NCI-H2171 treated with DMSO at 0.1 percent for 48 hours (cell line): ENCODE measurements at regions not wholly inside any gene's neighbourhood (a gene's known extent, or its start where the extent isn't known, plus 50 kb on each side); places are given as distances from the start of the nearest gene placed in this dataset.
"Not testable (repeated sequence)": the region's sequence is repeated elsewhere in the genome, so short reads cannot be mapped to it uniquely, and the experiment has no call there.

ENCODE experiments used
- DNase-seq: peaks from one replicate; lab custom pipeline; 2025; lab: John Stamatoyannopoulos, UW

DNA sequence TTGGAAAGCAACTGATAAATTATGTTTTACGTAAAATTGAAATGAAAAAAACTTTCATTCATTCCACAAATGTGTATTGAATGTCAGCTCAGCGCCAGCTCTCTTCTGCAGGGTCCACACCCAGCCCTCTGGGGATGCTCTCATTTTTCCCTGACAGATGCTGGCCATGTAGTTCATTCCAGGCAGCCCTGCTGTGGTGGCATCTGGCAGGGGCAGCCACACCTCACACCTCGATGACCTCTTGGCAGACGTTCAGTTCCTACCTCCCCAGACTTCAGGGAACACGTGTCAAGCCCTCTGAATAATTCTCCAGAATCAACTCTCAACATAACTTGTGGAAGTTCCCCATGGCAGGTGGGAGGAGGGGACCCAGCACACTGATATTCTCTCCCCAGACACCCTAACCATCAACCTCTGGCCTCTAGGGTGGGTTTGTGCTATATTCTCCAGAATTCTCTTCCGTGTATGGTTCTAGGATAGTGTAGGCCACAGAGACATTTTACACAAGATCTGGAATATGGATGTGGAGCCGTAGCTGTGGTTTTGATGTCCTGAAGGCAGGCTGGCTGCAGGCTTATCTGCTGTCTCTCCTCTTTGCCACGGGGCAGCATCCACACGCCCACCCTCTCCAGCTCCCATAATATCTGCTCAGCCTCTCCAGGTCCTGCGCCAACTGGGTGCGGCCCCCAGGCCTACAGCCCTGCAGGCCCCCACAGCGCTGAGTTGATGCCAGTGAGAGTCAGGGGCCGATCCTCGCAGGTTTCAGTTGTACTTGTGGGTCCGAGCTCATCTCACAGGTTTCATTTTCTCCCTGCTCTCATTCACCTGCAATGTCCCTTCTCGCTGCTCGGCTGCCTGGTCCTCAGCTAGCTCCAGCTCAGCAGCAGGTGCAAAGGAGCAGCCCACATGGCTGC is 175.8 kb upstream of the ARID1B start:
- DNase-seq, result peak; percentile 89

DNA sequence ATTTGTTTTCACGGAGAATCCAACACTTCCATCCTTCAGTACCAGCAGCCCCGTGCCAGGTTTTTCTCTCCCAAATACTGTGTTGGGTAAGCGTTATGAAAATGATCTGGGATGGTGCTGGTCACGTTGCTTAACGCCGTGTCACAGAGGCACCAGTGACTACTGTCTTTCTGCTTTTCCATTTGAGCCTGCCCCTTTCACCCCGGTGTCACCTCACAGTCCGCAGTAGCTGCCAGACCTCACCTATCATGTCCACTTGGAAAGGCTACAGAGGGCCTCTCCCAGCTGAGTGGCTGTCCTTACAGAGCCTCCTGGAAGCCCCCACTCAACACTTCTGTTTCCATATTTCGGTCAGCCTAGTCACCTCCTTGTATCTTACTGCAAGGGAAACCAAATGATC is 176.5 kb upstream of the ARID1B start:
- no peak for DNase-seq

DNA sequence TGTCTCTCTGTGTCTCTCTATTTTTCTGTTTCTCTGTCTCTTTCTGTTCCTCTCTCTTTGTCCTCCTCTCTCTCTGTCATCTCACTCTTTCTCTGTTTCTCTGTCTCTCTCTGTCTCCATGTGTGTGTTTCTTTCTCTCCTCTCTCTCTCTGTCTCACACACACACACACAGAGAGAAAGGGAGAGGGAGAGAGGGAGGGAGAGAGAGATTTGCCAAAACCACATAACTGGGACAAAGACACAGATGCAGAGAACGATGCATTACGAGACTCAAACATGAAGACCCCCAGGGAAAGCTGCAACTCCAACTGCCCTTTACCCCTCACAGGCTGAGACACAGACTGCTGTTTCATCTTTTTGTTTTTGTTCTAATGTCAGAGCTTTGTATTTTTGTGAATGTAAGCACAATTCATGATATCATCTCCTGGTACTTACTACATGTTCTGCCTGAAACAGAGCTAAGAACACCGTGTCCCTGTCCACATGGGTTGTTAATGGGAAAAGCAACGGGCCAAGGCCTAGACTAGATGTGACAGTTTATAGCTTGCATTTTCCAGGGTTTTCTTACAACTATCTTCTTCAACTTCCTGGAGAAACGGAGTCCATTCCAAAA is 177.1 kb upstream of the ARID1B start:
- DNase-seq, result no peak

GRCh38 chr6:156599366-156599765 is 177.8 kb upstream of the ARID1B start:
- DNase-seq, result no peak

- no peak for DNase-seq
These were observed 178.4 kb upstream of the ARID1B start for GRCh38 chr6:156598855-156599180.

GRCh38 chr6:156598071-156598854 is 178.9 kb upstream of the ARID1B start:
- no peak for DNase-seq

DNA sequence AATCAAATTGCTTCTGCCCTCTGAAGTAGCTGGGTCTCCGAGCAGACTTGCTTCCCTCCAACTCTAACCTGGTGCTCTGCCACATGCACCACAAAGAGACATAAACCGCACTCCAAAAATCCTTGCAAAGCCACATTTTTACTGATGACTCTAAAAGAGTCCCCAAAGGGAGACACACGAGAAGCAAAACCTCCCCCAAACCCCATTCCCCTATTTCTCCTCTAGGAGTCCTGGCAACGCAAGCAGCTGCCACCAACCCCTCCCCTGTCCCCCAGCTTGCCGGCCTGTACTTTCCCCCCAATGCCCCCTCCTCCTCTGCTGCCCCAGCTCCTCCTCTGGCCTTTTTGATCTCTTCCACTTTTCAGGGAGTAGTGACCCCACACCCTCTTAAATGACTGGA is 180.1 kb upstream of the ARID1B start:
- no peak for DNase-seq

- DNase-seq, result no peak
These were observed 181.7 kb upstream of the ARID1B start for GRCh38 chr6:156595476-156595875.

GRCh38 chr6:156593893-156594292 is 183.3 kb upstream of the ARID1B start:
- no peak for DNase-seq

DNA sequence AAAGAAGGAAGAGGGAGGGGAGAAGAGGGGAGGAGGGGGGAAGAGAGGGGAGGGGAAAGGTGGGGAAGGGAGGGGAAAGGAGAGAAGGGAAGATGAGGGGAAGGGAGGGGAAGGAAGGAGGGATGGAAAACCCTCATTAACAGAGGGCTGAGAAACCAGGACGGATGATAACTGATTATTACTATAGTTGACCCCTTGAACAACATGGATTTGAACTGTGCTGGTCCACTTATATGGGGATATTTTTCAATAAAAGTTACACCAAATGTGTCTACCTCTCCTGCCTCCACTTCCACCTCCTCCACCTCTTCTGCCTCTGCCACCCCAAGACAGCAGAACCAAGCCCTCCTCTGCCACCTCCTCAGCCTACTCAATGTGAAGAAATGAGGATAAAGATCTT is 184.1 kb upstream of the ARID1B start:
- no peak for DNase-seq

- DNase-seq, result no peak
These were observed 186.7 kb upstream of the ARID1B start for GRCh38 chr6:156590482-156590881.

DNA sequence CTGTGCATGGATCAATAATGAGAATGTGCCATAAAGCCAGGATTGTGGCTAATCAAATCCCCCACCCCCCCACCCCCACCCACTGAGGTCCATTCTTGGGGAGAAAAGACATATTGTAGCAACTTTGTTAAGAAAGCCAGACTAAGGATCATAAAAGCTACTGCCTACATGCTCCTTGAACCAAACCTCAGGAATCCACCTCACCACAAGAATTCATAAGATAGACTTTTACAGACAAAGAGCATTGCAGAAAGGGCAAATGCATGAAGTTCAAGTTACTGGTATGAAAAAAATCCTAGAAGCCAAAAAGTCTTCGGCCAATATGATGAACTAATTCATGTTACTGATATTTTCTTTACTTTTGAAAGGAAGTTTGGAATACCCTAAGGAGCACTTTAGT is 187.9 kb upstream of the ARID1B start:
- no peak for DNase-seq

GRCh38 chr6:156587751-156588301 is 189.4 kb upstream of the ARID1B start:
- DNase-seq, result no peak

- no peak for DNase-seq
These were observed 190.1 kb upstream of the ARID1B start for GRCh38 chr6:156587071-156587470.

DNA sequence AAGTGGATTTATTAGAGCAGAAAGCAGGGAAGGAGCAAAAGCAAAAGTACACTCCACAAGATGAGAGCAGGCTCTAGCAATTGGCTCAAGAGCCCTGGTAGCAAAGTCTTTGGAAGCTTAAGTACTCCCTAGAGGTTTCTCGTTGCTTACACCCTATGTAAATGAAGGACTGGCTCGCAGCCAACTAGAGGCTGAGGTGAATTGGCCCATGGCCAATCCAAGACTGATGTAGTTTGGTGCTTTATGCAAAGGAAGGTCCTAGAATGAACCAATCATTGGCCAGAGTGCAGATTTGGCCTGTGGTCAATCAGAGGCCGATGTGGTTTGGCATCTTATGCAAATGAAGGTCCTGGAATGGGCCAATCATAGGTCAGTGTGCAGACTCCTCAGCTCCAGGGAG is 191.3 kb upstream of the ARID1B start:
- DNase-seq, result peak; percentile 94

DNA sequence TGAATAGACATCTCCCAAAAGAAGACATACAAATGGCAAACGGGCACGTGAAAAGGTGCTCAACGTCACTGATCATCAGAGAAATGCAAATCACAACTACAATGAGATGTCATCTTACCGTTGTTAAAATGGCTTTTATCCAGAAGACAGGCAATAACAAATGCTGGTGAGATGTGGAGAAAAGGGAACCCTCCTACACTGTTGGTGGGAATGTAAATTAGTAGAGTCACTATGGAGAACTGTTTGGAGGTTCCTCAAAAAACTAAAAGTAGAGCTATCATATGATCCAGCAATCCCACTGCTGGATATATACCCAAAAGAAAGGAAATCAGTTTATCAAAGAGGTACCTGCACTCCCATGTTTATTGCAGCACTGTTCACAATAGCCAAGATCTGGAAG is 193.1 kb upstream of the ARID1B start:
- DNase-seq, result not testable (repeated sequence)

- no peak for DNase-seq
These were observed 194.1 kb upstream of the ARID1B start for GRCh38 chr6:156583083-156583482.

- peak; percentile 75 for DNase-seq
These were observed 194.6 kb upstream of the ARID1B start for GRCh38 chr6:156582509-156582992.

DNA sequence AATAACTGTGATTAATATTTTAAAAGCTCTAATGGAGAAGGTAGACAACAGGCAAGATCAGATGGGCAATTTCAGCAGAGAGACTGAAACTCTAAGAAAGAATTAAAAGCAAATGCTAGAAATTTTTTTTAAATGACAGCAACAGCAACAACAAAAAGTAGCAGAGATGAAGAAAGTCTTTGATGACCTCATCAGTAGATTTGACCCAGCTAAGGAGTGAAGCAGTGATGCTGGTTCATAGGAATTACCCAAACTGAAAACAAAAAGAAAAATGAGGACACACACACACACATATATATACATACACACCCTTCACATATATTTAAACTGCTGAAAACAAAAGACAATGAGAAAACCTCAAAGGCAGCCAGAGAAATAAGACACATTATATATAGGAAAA is 197.6 kb upstream of the ARID1B start:
- no peak for DNase-seq

DNA sequence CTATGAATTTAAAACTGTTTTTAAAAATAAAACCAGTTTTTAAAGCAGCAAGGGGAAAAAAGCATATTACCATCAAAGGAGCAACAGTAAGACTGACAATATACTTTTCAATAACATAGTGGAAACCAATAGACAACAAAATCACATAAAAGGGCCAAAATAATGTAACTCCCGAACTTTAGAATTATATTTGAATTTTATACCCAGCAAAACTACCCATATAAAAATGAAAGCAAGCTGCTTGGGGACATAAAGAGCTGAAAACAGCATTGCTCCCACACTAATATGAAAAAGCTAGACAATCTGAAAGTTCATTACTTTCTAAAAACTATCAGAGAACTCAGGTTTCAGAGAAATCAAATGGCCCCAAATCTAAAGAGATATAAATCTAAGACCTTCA is 199.4 kb upstream of the ARID1B start:
- DNase-seq, result no peak

- no peak for DNase-seq
These were observed 201.8 kb upstream of the ARID1B start for GRCh38 chr6:156575361-156575760.

- DNase-seq, result no peak
These were observed 212.4 kb upstream of the ARID1B start for GRCh38 chr6:156564807-156565149.
